Endothelial cell of umbilical vein (primary cell): ENCODE measurements at regions not wholly inside any gene's neighbourhood (a gene's known extent, or its start where the extent isn't known, plus 50 kb on each side); places are given as distances from the start of the nearest gene placed in this dataset.

Experiments
- BruUV-seq: library from RNA; stranded (reverse); fragments of 400-500 nt; replicated peaks from 2 replicates; lab custom pipeline; 2021; lab: Mats Ljungman, UMichigan
- CTCF ChIA-PET: fragments of 300-600, 350-600 bp; sonication (Branson Sonifier 250); formaldehyde crosslinking; loops from one replicate; lab custom pipeline; 2021; ENCODE audit warnings: antibody characterized with exemption, inconsistent platforms; lab: Charles Lee
- POLR2A ChIA-PET: fragments of 300-600, 350-600 bp; sonication (Branson Sonifier 250); formaldehyde crosslinking; loops from one replicate; lab custom pipeline; 2021; ENCODE audit warnings: antibody characterized with exemption, inconsistent platforms; lab: Charles Lee
- DNase-seq: peaks from one replicate; pipeline ENCODE4 v3.0.0-alpha.2; 2011; ENCODE audit warnings: low read depth, low spot score
- FAIRE-seq: peaks from 2 replicates; lab custom pipeline; 2011; peaks lifted over from hg19 to GRCh38; lab: Jason Lieb, UNC
- H2AFZ ChIP-seq: 2 replicates; pipeline ENCODE4 v1.6.0; 2012; ENCODE audit warnings: low read depth, low read length, control low read depth, inconsistent platforms
- H3K27ac ChIP-seq: 2 replicates; pipeline ENCODE4 v1.5.1; 2011; ENCODE audit warnings: low read depth, mild to moderate bottlenecking, control low read depth, low read length, moderate library complexity; ENCODE audit not compliant: insufficient read depth
- H3K27me3 ChIP-seq, 2 experiments: 2 replicates each; pipeline versions ENCODE4 v1.6.0 to v1.6.1; 2011; ENCODE audit warnings: low read length in 2 of 2, mixed read lengths in 1 of 2; ENCODE audit not compliant: control insufficient read depth in 2 of 2, insufficient read depth in 2 of 2
- H3K36me3 ChIP-seq, 2 experiments: 2 replicates in 1 of 2; 3 replicates in 1 of 2; pipeline ENCODE4 v1.5.1; 2011; ENCODE audit warnings: low read length in 2 of 2, mild to moderate bottlenecking in 1 of 2, moderate library complexity in 1 of 2; ENCODE audit not compliant: control insufficient read depth in 2 of 2, insufficient read depth in 2 of 2; ENCODE audit errors: extremely low read depth in 1 of 2
- H3K4me1 ChIP-seq: 3 replicates; pipeline ENCODE4 v1.5.1; 2011; ENCODE audit warnings: mild to moderate bottlenecking, low read length; ENCODE audit not compliant: control insufficient read depth, insufficient read depth; ENCODE audit errors: extremely low read depth
- H3K4me2 ChIP-seq: 2 replicates; pipeline ENCODE4 v1.6.1; 2011; ENCODE audit warnings: low read length, control low read depth, mixed read lengths; ENCODE audit not compliant: insufficient read depth
- H3K4me3 ChIP-seq, 3 experiments: fragments of 200-600 bp in 1 of 3; sonication (generic), shearing (Covaris generic) in 1 of 3; replicated peaks in 1 of 3; 2 replicates each; pipeline ENCODE4 v1.5.1; 2011 to 2016; ENCODE audit warnings: control low read depth in 3 of 3, low read length in 3 of 3, mild to moderate bottlenecking in 2 of 3, inconsistent platforms in 1 of 3, low read depth in 1 of 3, moderate library complexity in 1 of 3; ENCODE audit not compliant: insufficient read depth in 1 of 3
- H3K79me2 ChIP-seq: 2 replicates; pipeline ENCODE4 v1.6.0; 2012; ENCODE audit warnings: low read length, inconsistent platforms; ENCODE audit not compliant: control insufficient read depth, insufficient read depth
- H3K9ac ChIP-seq: replicated peaks from 2 replicates; pipeline ENCODE3; 2011; ENCODE audit warnings: low read length, control low read depth; ENCODE audit not compliant: insufficient read depth; ENCODE audit errors: extremely low read depth
- H3K9me1 ChIP-seq: replicated peaks from 3 replicates; pipeline ENCODE4 v1.6.0; 2011; ENCODE audit warnings: mild to moderate bottlenecking, low read length; ENCODE audit not compliant: control insufficient read depth, insufficient read depth; ENCODE audit errors: extremely low read depth
- H3K9me3 ChIP-seq: replicated peaks from 2 replicates; pipeline ENCODE4 v1.5.1; 2012; ENCODE audit warnings: low read length, inconsistent platforms; ENCODE audit not compliant: control insufficient read depth, insufficient read depth
- H4K20me1 ChIP-seq: replicated peaks from 2 replicates; pipeline ENCODE3; 2011; ENCODE audit warnings: mild to moderate bottlenecking, low read length; ENCODE audit not compliant: control insufficient read depth, insufficient read depth; ENCODE audit errors: extremely low read depth
- CTCF ChIP-seq, 2 donors: IDR thresholded peaks; 1 replicate in 1 of 2; 2 replicates in 1 of 2; pipeline ENCODE4 v1.5.1; 2011; ENCODE audit warnings: low read length in 2 of 2, mild to moderate bottlenecking in 2 of 2, moderate library complexity in 2 of 2, control low read depth in 1 of 2, inconsistent platforms in 1 of 2, low read depth in 1 of 2; ENCODE audit not compliant: insufficient read depth in 1 of 2; ENCODE audit errors: extremely low read depth in 1 of 2
- EZH2 ChIP-seq: IDR thresholded peaks from 2 replicates; pipeline ENCODE4 v1.6.1; 2012; ENCODE audit warnings: borderline replicate concordance, low read depth, mild to moderate bottlenecking, moderate library complexity, low read length, inconsistent platforms; ENCODE audit not compliant: severe bottlenecking
- FOS ChIP-seq: IDR thresholded peaks from 2 replicates; pipeline ENCODE4 v1.6.1; 2011; ENCODE audit warnings: mild to moderate bottlenecking, low read length, moderate library complexity, borderline replicate concordance; ENCODE audit not compliant: insufficient read depth
- GATA2 ChIP-seq: IDR thresholded peaks from 2 replicates; pipeline ENCODE4 v1.7.0; 2011; ENCODE audit warnings: low read depth, mild to moderate bottlenecking, moderate library complexity, mixed read lengths, low read length; ENCODE audit not compliant: insufficient read length, insufficient read depth
- JUN ChIP-seq: IDR thresholded peaks from 2 replicates; pipeline ENCODE4 v1.6.1; 2011; ENCODE audit warnings: borderline replicate concordance, low read depth; ENCODE audit not compliant: insufficient read length, insufficient read depth
- MAX ChIP-seq: IDR thresholded peaks from 2 replicates; pipeline ENCODE4 v1.6.1; 2011; ENCODE audit not compliant: insufficient read depth, insufficient read length
- MYC ChIP-seq: IDR thresholded peaks from one replicate; pipeline ENCODE4 v1.6.1; 2011; ENCODE audit warnings: mild to moderate bottlenecking, low read depth, low read length
- POLR2A ChIP-seq: IDR thresholded peaks from 2 replicates; pipeline ENCODE4 v1.6.1; 2012; ENCODE audit warnings: low read depth, mild to moderate bottlenecking, control low read depth, low read length
- POLR2AphosphoS5 ChIP-seq: IDR thresholded peaks from 2 replicates; pipeline ENCODE4 v1.6.1; 2012; ENCODE audit warnings: low read depth, mild to moderate bottlenecking, control low read depth, low read length, moderate library complexity; ENCODE audit not compliant: insufficient read depth
- dilution Hi-C: fragments of 300-500 bp; cut with MboI; formaldehyde crosslinking; loops from one replicate; pipeline ENCODE4 v1.15.0; 2019; ENCODE audit warnings: low sequenced_read_pairs; ENCODE audit not compliant: extremely low pct_ligation_motif_present
- intact Hi-C: fragments of 100-400 bp; cut with micrococcal nuclease; formaldehyde crosslinking; loops from one replicate; pipeline ENCODE4 v1.10.0; 2022

GRCh38 chr17:73742948-73743381 lies 98.7 kb upstream of the SDK2 start:
- H3K27ac ChIP-seq, result no peak overlapping the region
- H3K36me3 ChIP-seq, result no peaks in the 10 kb centered on the region
- no peak overlapping the region for H3K4me2 ChIP-seq
- H3K79me2 ChIP-seq, result no peaks in the 10 kb centered on the region
- FAIRE-seq (no peak), DNase-seq (no peak)
- no peak overlapping the region for H3K4me3 ChIP-seq
- POLR2A ChIA-PET, result no interaction called here
- TF ChIP-seq JUN, result no peak
- TF ChIP-seq MAX, result no peak
- no peak for TF ChIP-seq GATA2
- no peak for TF ChIP-seq FOS
- H3K9ac ChIP-seq, result no peak overlapping the region
- no peak overlapping the region for H2AFZ ChIP-seq
- no peaks in the 10 kb centered on the region for H3K9me3 ChIP-seq
- no peaks in the 10 kb centered on the region for H3K4me1 ChIP-seq
- CTCF ChIA-PET, result no interaction called here
- no peaks in the 10 kb centered on the region for H3K27me3 ChIP-seq
- BruUV-seq, result no TSS peak
- no peaks in the 10 kb centered on the region for H4K20me1 ChIP-seq
- no peaks in the 10 kb centered on the region for H3K9me1 ChIP-seq
- dilution Hi-C loops, result no loop called here
- intact Hi-C loops, result no loop called here

- dilution Hi-C loops, result no loop called here
These were observed 99.4 kb upstream of the SDK2 start for GRCh38 chr17:73743518-73744201.

More at GRCh38 chr17:73743518-73744201, 99.4 kb upstream of the SDK2 start:
- Histone ChIP-seq H3K9ac (no peak overlapping the region), H3K27me3 (no peaks in the 10 kb centered on the region), H3K4me1 (no peaks in the 10 kb centered on the region), H3K9me3 (no peaks in the 10 kb centered on the region), H3K4me3 (no peak overlapping the region), H3K9me1 (no peaks in the 10 kb centered on the region), H2AFZ (no peak overlapping the region), H3K4me2 (no peak overlapping the region), H4K20me1 (no peaks in the 10 kb centered on the region), H3K27ac (no peak overlapping the region), H3K79me2 (no peaks in the 10 kb centered on the region), H3K36me3 (no peaks in the 10 kb centered on the region)
- intact Hi-C loops, result no loop called here
- TF ChIP-seq GATA2 (no peak), JUN (no peak), MAX (no peak), CTCF (IDR thresholded peaks at IDR 0.05; ENCODE audit: extremely low read depth in 1 of 2, insufficient read depth in 1 of 2, low read depth in 1 of 2, low read length in 2 of 2) (no peak), FOS (no peak), EZH2 (no peak), POLR2A (no peak), MYC (no peak), POLR2AphosphoS5 (no peak)
- no TSS peak for BruUV-seq
- ChIA-PET CTCF (no interaction called here), POLR2A (no interaction called here)
- FAIRE-seq (no peak), DNase-seq (no peak)
